ENCODE measurements at regions not wholly inside any gene's neighbourhood (a gene's known extent, or its start where the extent isn't known, plus 50 kb on each side); places are given as distances from the start of the nearest gene placed in this dataset.

GRCh38 chr2:147547440-147547839, 297.4 kb upstream of the ACVR2A start:
- no peaks in the 10 kb centered on the region for H3K27me3 ChIP-seq
- WGBS, 2 donors (ENCODE audit: low coverage in 1 of 2) = 75 to 100% methylated on average over 1 of the region's 1 CpG
- ATAC-seq = no peak
- H3K9me3 ChIP-seq = no peaks in the 10 kb centered on the region
- H3K4me1 ChIP-seq = peaks cover 0 to 9% (median 0%) of the 10 kb centered on the region in 3 donors
- H3K27ac ChIP-seq = no peak overlapping the region
- no peaks in the 10 kb centered on the region for H3K36me3 ChIP-seq
- no peak overlapping the region for H3K4me3 ChIP-seq
- TF ChIP-seq EP300 (IDR thresholded peaks at IDR 0.05) (no peak), CTCF (IDR thresholded peaks at IDR 0.05) (no peak), POLR2A (IDR thresholded peaks at IDR 0.05) (no peak), POLR2AphosphoS5 (IDR thresholded peaks at IDR 0.05) (no peak)

- Histone ChIP-seq H3K27me3 (no peaks in the 10 kb centered on the region), H3K4me1 (peaks cover 0 to 17% (median 0%) of the 10 kb centered on the region in 3 donors), H3K4me3 (no peak overlapping the region), H3K36me3 (no peaks in the 10 kb centered on the region), H3K27ac (no peak overlapping the region), H3K9me3 (no peaks in the 10 kb centered on the region)
- TF ChIP-seq POLR2A (IDR thresholded peaks at IDR 0.05) (no peak), POLR2AphosphoS5 (IDR thresholded peaks at IDR 0.05) (no peak), CTCF (IDR thresholded peaks at IDR 0.05) (no peak), EP300 (IDR thresholded peaks at IDR 0.05) (no peak)
- no peak for ATAC-seq
- WGBS, 2 donors (ENCODE audit: low coverage in 1 of 2) = 67 to 83% methylated on average over 1 of the region's 1 CpG
These were observed 298.7 kb upstream of the ACVR2A start for GRCh38 chr2:147546109-147546508.

- Histone ChIP-seq H3K4me1 (peaks cover 0 to 24% (median 0%) of the 10 kb centered on the region in 3 donors), H3K27me3 (no peaks in the 10 kb centered on the region), H3K27ac (peak overlapping the region in 3 of 4 donors; percentile 45 to 56 (median 54)), H3K4me3 (no peak overlapping the region), H3K9me3 (no peaks in the 10 kb centered on the region), H3K36me3 (no peaks in the 10 kb centered on the region)
- no peak for TF ChIP-seq CTCF (IDR thresholded peaks at IDR 0.05)
- no peak for TF ChIP-seq POLR2A (IDR thresholded peaks at IDR 0.05)
- TF ChIP-seq EP300 (IDR thresholded peaks at IDR 0.05) = no peak
- no peak for TF ChIP-seq POLR2AphosphoS5 (IDR thresholded peaks at IDR 0.05)
- peak; percentile 63 for ATAC-seq
These were observed 301.8 kb upstream of the ACVR2A start for GRCh38 chr2:147543056-147543455.

- no peak for TF ChIP-seq EP300 (IDR thresholded peaks at IDR 0.05)
- no peak for TF ChIP-seq POLR2A (IDR thresholded peaks at IDR 0.05)
- ATAC-seq = no peak
- no peaks in the 10 kb centered on the region for H3K9me3 ChIP-seq
- peaks cover 0 to 27% (median 0%) of the 10 kb centered on the region in 3 donors for H3K4me1 ChIP-seq
- no peak overlapping the region for H3K4me3 ChIP-seq
- no peaks in the 10 kb centered on the region for H3K36me3 ChIP-seq
- 36 to 41% methylated on average over 3 of the region's 3 CpGs for WGBS, 2 donors (ENCODE audit: low coverage in 1 of 2)
- H3K27ac ChIP-seq = peak overlapping the region in 3 of 4 donors; percentile 45 to 56 (median 54)
- H3K27me3 ChIP-seq = no peaks in the 10 kb centered on the region
These were observed 302.5 kb upstream of the ACVR2A start for GRCh38 chr2:147542351-147542750.

GRCh38 chr2:147541314-147541713, 303.5 kb upstream of the ACVR2A start:
- H3K36me3 ChIP-seq = no peaks in the 10 kb centered on the region
- no peak for TF ChIP-seq POLR2A (IDR thresholded peaks at IDR 0.05)
- no peak for TF ChIP-seq EP300 (IDR thresholded peaks at IDR 0.05)
- no peak for TF ChIP-seq POLR2AphosphoS5 (IDR thresholded peaks at IDR 0.05)
- H3K27me3 ChIP-seq = no peaks in the 10 kb centered on the region
- WGBS, 2 donors (ENCODE audit: low coverage in 1 of 2) = 29 to 80% methylated on average over 1 of the region's 1 CpG
- H3K4me3 ChIP-seq = no peak overlapping the region
- peaks cover 0 to 27% (median 0%) of the 10 kb centered on the region in 3 donors for H3K4me1 ChIP-seq
- H3K27ac ChIP-seq = peak overlapping the region in 1 of 4 donors; percentile 54
- no peaks in the 10 kb centered on the region for H3K9me3 ChIP-seq
- no peak for ATAC-seq

GRCh38 chr2:147538821-147539220, 306.0 kb upstream of the ACVR2A start:
- Histone ChIP-seq H3K27me3 (no peaks in the 10 kb centered on the region), H3K9me3 (no peaks in the 10 kb centered on the region), H3K36me3 (no peaks in the 10 kb centered on the region), H3K4me1 (peaks cover 0 to 27% (median 0%) of the 10 kb centered on the region in 3 donors), H3K27ac (peak overlapping the region in 1 of 4 donors; percentile 18), H3K4me3 (no peak overlapping the region)
- WGBS, 2 donors (ENCODE audit: low coverage in 1 of 2) = 39 to 47% methylated on average over 3 of the region's 3 CpGs
- TF ChIP-seq POLR2AphosphoS5 (IDR thresholded peaks at IDR 0.05) (no peak), POLR2A (IDR thresholded peaks at IDR 0.05) (no peak), CTCF (IDR thresholded peaks at IDR 0.05) (no peak), EP300 (IDR thresholded peaks at IDR 0.05) (no peak)
- no peak for ATAC-seq
